Middle frontal gyrus (tissue), 1 donor: ENCODE measurements at regions not wholly inside any gene's neighbourhood (a gene's known extent, or its start where the extent isn't known, plus 50 kb on each side); places are given as distances from the start of the nearest gene placed in this dataset.

Experiments used
- DNase-seq: peaks from one replicate; pipeline ENCODE4 v3.0.0-alpha.2; 2015; ENCODE audit warnings: low spot score; ENCODE audit errors: extremely low spot score

GRCh38 chr1:115204513-115204912 is 115.2 kb upstream of the TSPAN2 start:
- DNase-seq, result no peak

GRCh38 chr1:115203287-115203686 is 114.0 kb upstream of the TSPAN2 start:
- no peak for DNase-seq

DNA sequence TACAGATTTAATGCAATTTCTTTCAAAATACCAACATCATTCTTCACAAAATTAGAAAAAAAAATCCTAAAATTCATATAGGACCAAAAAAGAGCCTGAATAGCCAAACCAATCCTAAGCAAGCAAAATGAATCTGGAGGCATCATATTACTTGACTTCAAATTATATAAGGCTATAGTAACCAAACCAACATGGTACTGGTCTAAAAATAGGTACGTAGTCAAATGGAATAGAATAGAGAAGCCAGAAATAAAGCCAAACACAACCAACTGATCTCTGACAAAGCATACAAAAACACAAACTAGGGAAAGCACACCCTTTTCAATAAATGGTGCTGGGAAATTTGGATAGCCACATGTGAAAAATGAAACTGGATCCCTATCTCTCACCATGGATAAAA is 112.3 kb upstream of the TSPAN2 start:
- DNase-seq, result no peak

DNA sequence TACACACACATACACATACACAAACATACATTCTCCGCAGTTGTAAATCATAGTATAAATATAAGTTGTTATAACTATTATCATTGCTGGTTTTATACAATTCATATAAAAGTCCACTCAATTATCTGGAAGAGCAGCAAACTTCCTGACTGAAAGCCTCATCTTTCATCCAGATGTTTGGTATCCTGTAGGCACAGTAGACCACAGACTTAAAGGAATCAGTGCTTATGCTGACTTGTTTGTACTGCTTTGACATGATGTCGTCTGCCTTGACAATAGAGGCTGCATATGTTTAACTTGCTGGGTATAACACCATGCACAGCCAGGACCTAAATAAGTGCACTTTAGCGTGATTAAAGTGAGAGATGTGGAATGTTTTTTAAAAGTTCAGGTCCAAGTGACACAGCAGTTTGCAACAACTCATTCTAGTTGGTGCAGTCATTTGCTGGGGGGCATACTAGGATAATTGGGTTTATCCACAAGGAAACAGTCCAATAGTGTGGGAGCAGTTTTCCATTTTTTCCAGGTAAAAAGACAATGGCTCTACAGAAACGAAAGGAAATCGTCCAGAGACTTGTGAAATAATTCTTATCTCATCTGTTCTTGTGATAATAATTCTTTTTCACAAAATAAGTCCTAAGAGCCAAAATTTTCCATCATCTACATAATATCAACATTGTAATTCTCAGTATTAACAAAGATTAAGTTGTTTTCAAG is 110.3 kb upstream of the TSPAN2 start:
- no peak for DNase-seq

DNA sequence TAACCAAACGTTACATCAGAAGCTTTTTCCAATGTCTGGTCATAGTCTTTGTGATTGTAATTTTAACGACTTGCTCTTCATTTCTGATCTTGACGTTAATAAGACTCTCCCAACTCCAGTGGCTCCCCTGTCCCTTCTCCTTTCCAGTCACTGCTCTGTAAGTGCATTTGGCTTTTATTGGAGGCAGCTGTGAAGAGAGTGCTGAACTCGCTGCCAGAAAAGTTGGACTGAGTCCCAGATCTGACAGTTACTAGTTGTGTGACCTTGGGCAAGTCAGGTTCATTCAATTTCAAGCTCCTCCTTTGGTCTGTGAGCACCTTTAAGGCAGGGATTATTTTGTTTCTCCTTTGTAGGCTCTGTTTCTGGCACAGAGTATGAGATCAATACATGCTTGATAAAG is 109.6 kb upstream of the TSPAN2 start:
- no peak for DNase-seq

- DNase-seq, result no peak
Measured at GRCh38 chr1:115196296-115196695, 107.0 kb upstream of the TSPAN2 start.

DNA sequence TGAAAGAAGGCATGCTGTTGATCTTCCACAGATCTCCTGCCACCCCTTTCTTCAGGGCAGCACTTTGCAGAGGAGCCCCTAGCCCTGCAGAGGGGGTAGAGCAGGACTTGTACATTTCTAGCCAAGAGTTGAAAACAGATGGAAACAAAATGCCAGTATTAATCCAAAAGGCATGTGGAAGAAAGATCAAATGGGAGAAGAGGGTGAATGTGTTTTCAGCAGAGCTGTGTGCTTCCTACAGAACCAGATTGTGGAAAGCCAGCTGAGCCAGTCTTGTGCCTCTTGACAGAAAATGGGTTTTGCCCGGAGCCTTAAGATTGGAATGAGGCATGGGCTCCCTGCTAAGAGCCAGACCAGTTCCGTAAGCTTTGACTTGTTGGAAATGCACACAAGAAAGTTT is 105.2 kb upstream of the TSPAN2 start:
- DNase-seq, result no peak

DNA sequence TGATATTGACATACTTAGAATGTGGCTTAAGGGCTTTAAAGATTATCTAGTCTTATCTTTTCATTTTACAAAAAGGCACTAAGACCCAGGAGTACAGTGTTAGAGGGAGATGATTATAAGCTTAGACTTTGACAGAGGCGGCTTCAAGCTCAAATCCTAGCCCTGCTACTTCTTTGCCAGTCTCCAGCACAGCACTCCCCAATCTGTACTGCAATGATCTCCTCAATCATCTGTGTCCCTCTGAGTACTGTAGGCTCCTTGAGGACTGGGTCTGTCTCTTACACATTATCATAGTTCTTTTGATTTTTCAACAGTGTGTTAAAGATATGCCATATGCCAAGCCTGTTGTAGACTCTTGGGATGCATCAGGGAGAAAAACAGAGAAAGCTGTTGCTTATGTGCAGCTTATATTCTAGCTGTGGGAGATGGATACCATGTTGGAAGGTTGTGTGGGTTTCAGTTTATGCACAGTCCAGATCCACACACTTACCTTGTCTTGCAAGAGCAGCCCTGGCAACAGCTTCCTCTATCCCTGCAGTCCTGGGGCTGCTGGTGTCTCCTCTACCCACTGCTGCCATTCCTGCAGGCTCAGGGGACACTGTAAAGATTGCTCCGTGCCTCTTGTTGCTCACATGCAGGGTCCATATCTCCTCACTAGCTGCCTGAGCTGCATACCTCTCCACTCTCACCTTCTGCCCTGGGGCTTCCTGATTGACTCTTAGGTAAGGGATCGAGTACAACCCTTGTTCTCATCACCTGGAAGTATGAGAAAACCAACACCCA is 103.9 kb upstream of the TSPAN2 start:
- no peak for DNase-seq

- DNase-seq, result no peak
Measured at GRCh38 chr1:115192200-115192767, 103.0 kb upstream of the TSPAN2 start.

- no peak for DNase-seq
Measured at GRCh38 chr1:115191691-115192090, 102.4 kb upstream of the TSPAN2 start.

- DNase-seq, result no peak
Measured at GRCh38 chr1:115190540-115191170, 101.4 kb upstream of the TSPAN2 start.

DNA sequence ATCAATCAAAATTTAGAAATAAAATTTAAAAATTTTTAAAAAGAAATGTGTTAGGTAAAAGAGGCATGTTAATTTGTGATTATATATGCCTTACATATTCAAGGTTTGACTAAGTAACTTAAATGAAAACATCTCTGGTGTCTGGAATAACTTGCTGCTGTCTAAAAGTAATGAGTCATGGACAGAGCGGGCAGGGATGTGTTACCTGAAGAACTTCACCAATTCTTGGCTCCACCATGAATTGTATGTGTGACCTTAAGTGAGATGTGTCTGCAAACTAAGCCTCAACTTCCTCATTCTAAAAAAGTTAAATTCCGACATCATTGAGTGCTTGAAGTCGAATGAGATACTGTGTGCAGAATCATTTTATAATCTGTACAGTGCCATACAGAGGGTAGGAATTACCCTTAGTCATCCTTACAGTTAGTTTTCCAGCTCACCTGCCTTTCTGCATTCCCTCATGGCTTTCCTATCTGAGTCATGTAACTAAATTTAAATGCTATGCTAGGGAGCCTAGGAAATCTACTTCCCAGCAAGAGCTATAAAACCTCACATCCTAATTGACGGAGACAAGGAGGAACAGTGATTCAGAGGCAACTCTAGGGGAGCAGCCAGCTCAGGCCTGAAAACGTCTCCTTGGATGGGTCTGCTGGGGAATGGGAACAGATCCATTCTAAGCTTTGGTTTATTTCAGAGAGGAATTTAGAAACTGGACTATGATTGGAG is 100.7 kb upstream of the TSPAN2 start:
- peak; percentile 14 for DNase-seq

DNA sequence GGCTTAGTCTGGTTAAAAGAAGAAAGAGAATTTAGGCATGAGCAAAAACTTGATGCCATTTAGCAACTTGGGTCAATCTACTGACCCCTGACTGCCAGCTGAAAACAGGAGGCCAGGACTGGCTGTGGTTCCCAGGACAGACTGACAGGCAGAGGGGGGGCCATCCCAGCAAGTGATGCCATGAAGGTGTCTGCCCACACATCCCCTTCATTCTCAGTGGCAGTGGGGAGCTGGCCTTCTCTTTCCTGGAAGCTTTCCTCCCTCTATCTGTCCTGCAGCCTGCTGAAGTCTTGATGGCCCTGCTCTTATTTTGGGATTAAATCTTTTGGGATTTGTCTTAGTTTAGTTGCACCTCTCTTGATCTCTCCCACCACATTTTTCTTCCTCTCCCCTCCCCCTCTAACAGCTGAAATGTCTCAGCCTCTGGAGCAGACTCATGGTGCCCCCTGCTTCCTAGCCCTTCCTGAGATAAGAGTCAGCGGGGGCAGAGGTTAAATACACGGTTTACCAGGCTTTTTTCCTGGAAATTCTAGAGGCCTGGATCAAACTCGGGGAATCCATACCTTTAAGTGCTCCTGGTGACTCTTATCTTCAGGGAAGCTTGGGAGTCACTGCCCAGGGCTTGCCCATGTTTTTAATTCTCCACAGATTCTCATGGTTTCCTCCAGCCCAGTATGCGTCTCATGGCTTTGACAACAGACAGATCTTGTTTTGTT is 99.5 kb upstream of the TSPAN2 start:
- no peak for DNase-seq

DNA sequence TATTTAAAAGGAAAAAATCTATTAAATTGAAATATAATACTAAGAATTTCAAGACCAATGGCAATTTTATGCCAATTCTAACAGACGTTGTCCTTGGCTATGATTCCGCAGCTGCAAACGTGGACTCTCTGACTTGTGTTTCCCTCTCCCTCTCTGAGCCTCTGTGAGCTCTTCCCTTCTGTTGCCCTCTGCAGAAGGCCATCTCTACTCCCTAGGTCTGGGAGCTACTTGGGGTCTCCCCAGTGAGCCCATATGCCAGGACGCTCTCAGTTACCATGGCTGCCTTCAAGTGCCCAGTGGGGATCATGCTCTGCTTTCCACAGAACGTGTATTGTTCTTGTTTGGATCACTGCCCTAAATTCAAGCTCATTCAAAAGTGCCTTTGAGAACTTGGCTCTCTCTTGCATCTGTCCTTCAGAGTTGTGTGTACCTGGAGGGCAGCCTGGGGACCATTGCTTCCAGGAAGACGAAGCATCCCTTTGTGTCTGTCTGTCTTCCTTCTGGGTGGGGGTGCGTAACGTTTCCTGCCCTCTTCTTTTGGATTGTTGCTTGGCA is 97.5 kb upstream of the TSPAN2 start:
- no peak for DNase-seq

- no peak for DNase-seq
Measured at GRCh38 chr1:115185336-115185735, 96.0 kb upstream of the TSPAN2 start.

- DNase-seq, result no peak
Measured at GRCh38 chr1:115184951-115185331, 95.6 kb upstream of the TSPAN2 start.

DNA sequence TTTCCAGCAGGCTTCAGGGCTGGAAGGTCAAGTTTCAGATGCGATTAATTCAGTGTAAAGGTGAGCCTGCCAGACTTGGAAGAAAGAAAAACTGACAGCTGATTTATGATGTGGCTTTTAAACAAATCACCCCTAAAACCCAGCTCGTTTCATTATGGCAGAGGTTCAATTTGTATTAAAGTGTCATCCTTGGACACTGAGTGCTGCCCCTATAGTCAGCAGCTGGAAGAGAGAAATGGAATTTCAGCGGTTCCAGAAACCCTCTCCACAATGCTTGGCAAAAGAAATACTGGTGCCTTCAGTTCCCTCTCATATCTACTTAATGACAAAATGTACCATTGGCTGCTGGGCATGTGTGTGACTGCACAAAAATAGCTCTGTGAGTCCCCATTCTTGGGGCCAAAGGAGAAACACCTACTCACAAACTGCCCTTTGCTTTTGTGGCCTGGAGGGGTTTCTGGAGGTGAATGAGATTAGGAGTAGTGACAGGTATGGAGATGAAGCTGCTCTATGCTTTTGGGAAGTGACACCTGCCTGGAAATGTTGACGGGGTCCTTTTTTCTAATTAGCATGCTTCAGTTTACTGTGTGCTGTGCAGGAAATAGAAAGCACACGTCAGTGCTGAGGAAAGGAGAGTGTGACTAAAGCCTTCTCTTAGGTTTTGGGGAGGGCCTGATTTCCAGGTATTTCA is 95.1 kb upstream of the TSPAN2 start:
- DNase-seq, result no peak

DNA sequence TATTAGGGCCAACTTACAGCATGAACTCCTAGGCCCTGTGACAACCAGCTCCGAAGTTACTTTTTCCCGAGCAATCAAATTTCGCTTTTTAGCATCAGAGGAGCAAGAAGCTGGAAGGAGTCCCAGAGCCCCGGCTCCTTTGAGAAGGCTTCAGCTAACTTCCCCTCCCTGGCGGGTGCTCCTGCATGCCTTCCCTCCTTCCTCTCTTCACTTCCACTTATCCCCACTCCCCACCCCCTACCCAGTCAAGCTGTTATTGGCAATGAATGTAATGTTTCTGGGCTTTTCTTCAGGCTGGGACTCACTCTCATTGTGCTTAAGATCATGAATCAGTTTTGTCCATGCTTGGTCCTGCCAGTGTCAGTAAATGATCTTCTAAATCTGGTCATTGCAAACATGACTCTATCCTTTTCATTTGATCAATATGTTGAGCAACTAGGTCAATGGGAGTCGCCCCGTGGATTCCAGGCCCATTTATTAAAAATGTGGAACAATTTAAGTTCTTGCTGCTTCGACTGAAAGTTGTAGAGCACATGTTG is 94.5 kb upstream of the TSPAN2 start:
- no peak for DNase-seq

DNA sequence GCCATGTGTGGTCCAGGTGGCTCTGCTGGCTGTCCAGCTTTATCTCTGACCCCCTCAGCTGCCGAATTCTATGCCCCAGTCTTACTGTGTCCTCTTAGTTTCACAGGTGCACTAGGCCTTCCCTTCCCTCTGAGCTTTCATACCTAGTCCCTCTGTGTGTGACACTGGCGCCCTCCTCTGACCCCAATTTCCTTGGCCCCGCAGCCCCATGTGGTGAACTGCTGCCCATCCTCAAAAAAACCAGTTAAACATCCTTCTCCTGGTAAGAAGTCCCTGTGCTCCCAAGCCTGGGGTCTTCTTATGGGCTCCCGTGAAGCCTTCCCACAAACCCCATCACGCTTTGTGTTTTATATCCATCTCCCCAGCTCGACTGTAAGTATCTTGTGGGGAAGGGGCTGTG is 93.9 kb upstream of the TSPAN2 start:
- DNase-seq, result no peak
